ENCODE measurements at regions not wholly inside any gene's neighbourhood (a gene's known extent, or its start where the extent isn't known, plus 50 kb on each side); places are given as distances from the start of the nearest gene placed in this dataset.

DNA sequence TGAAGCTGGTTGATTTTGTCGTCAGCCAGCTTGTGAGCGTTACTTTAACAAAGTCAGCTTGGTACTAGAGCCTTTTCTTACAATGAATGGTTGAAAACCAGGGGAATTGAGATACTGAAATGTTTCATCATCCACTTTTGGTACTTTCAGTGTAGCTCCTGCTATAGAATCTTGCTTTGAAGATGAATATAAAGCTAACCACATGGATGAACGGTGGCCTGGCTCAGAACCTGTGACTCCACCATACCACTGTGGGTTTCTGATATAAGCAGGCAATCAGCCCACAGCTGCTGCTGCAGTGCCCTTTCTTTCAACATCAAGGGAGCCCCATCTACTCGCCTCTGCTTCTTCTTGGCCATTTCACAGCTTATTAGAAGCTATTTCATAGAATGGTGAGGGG lies 53.2 kb upstream of the GPR45 start:
- intact Hi-C loops (cut with DNase I; ENCODE audit: low total_unique reads) = no loop called here
- H3K4me1 ChIP-seq = peaks cover 0 to 9% (median 5%) of the 10 kb centered on the region in 4 donors
- no peaks in the 10 kb centered on the region for H3K9me3 ChIP-seq
- 84 to 100% methylated on average over 2 to 4 of the region's 4 CpGs for WGBS, 2 donors (ENCODE audit: low coverage in 1 of 2)
- TF ChIP-seq, protein P1, sequence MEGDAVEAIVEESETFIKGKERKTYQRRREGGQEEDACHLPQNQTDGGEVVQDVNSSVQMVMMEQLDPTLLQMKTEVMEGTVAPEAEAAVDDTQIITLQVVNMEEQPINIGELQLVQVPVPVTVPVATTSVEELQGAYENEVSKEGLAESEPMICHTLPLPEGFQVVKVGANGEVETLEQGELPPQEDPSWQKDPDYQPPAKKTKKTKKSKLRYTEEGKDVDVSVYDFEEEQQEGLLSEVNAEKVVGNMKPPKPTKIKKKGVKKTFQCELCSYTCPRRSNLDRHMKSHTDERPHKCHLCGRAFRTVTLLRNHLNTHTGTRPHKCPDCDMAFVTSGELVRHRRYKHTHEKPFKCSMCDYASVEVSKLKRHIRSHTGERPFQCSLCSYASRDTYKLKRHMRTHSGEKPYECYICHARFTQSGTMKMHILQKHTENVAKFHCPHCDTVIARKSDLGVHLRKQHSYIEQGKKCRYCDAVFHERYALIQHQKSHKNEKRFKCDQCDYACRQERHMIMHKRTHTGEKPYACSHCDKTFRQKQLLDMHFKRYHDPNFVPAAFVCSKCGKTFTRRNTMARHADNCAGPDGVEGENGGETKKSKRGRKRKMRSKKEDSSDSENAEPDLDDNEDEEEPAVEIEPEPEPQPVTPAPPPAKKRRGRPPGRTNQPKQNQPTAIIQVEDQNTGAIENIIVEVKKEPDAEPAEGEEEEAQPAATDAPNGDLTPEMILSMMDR (IDR thresholded peaks at IDR 0.05) = no peak
- TF ChIP-seq POLR2A (IDR thresholded peaks at IDR 0.05) = no peak
- TF ChIP-seq EP300 (IDR thresholded peaks at IDR 0.05; ENCODE audit: low read depth) = no peak
- H3K27ac ChIP-seq = no peak overlapping the region
- DNase-seq = no peak
- in situ Hi-C loops (cut with MboI; ENCODE audit: low pct_ligation_motif_present in 1 of 4, low pct_unique_long_range_greater_than_20kb in 1 of 4, low sequenced_read_pairs in 3 of 4) = no loop called here
- no peaks in the 10 kb centered on the region for H3K36me3 ChIP-seq
- H3K4me3 ChIP-seq = no peak overlapping the region
- no peaks in the 10 kb centered on the region for H3K27me3 ChIP-seq

All from transverse colon (tissue), 4 donors.